ENCODE measurements at regions not wholly inside any gene's neighbourhood (a gene's known extent, or its start where the extent isn't known, plus 50 kb on each side); places are given as distances from the start of the nearest gene placed in this dataset.
"Not testable (repeated sequence)": the region's sequence is repeated elsewhere in the genome, so short reads cannot be mapped to it uniquely, and the experiment has no call there.

- no peaks in the 10 kb centered on the region for H3K27me3 ChIP-seq (ENCODE audit: control insufficient read depth, insufficient read depth, low read length)
- TF ChIP-seq CTCF (IDR thresholded peaks at IDR 0.05; ENCODE audit: insufficient read depth, low read length, poor library complexity, severe bottlenecking): no peak
- H3K4me3 ChIP-seq (ENCODE audit: low read depth, low read length): no peak overlapping the region
- H3K36me3 ChIP-seq (ENCODE audit: control insufficient read depth, insufficient read depth, low read length): no peaks in the 10 kb centered on the region
- no peak for DNase-seq (ENCODE audit: low read depth)
These were observed 142.3 kb downstream of the IGLL1 start for GRCh38 chr22:23437779-23438178.

DNA sequence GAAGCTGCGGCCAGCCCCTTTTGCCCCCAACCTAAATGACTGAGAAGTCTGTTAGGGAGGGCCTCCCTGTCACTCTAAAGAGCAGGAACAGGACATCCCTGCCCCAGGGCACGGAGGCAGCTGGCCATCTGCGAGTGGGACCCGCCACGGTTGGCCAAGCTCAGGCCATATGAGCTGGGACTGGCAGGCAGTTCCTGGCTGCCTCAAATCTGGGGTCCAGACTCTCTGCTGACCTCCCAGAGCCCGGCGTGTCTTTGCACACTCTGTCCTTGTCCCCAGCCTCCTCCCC lies 143.0 kb downstream of the IGLL1 start:
- H3K36me3 ChIP-seq (ENCODE audit: control insufficient read depth, insufficient read depth, low read length); H3K27me3 ChIP-seq (ENCODE audit: control insufficient read depth, insufficient read depth, low read length); H3K4me3 ChIP-seq (ENCODE audit: low read depth, low read length); DNase-seq (ENCODE audit: low read depth): not testable (repeated sequence)

DNA sequence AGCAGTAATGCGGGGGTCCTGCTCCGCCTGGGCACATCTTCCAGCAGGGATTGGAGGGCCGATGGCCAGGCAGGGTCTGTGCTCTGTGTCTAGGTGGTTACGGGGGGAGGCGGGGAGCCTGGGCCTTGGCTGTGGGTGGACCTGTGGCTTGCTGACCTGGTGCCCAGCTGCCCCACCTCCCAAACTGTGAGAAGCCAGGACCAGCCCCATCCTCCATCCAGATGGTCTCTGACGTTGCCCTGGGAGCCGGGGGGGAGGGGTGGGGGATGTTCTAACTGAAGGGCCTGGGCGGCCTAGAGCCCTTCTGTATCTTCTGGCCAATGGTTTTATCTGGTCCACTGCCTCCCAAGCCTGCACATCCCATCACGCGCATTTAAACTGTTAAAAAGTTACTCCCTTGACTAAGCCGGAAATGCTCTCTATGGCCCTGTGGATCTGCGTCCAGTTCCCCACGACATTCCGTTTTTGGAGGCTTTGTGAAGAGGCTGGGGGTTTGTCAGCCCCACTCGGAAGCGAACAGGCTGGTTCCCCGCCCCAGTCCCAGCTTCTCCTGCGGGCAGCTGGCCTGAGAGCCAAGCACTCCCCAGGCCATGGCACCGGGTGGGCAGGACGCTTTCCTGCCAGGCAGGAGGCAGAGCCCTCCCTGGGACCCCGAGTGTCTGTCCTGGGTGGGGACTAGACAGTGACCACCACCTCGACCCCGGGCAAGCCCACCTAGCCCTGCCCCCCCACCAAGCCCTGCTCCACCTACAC lies 143.6 kb downstream of the IGLL1 start:
- H3K4me3 ChIP-seq (ENCODE audit: low read depth, low read length); H3K27me3 ChIP-seq (ENCODE audit: control insufficient read depth, insufficient read depth, low read length); DNase-seq (ENCODE audit: low read depth); H3K36me3 ChIP-seq (ENCODE audit: control insufficient read depth, insufficient read depth, low read length): not testable (repeated sequence)

- H3K27me3 ChIP-seq (ENCODE audit: control insufficient read depth, insufficient read depth, low read length); DNase-seq (ENCODE audit: low read depth); H3K4me3 ChIP-seq (ENCODE audit: low read depth, low read length); H3K36me3 ChIP-seq (ENCODE audit: control insufficient read depth, insufficient read depth, low read length): not testable (repeated sequence)
These were observed 144.9 kb downstream of the IGLL1 start for GRCh38 chr22:23435186-23435585.

DNA sequence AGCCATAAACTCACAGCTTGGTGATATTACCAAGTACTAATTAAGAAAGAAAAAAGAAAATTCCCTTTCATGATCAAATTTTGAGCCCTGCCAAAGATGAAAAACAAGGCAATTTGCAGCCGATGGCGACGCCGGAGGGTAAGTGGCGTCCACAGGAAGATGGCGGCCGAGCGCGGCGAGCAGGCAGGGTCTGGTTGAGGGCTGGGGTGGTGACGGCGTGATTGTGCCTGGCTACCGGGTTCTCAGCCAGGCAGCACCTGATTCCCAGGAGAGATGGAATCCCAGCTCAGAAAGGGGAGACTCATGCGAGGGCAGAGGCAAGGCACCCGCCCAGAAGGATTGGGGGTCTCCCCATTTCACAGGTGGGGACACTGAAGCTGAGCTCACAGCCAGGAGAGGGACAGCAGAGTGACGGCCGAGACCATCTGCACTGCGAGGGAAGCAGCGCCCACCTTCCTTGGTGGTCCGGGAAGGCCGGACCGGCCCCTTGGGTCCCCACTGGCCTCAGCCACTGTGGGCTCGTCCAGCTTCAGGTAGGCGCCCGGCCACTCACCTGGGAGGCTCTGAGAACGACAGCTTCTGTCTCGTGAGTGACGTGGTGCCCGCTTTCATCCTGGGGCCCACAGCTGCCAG lies 145.8 kb downstream of the IGLL1 start:
- not testable (repeated sequence) for H3K36me3 ChIP-seq (ENCODE audit: control insufficient read depth, insufficient read depth, low read length); H3K4me3 ChIP-seq (ENCODE audit: low read depth, low read length); DNase-seq (ENCODE audit: low read depth); H3K27me3 ChIP-seq (ENCODE audit: control insufficient read depth, insufficient read depth, low read length)

GRCh38 chr22:23433127-23434005 lies 146.7 kb downstream of the IGLL1 start:
- peak; percentile 53 for TF ChIP-seq CTCF (IDR thresholded peaks at IDR 0.05; ENCODE audit: insufficient read depth, low read length, poor library complexity, severe bottlenecking)
- not testable (repeated sequence) for H3K27me3 ChIP-seq (ENCODE audit: control insufficient read depth, insufficient read depth, low read length); DNase-seq (ENCODE audit: low read depth); H3K36me3 ChIP-seq (ENCODE audit: control insufficient read depth, insufficient read depth, low read length)
- peak overlapping the region; percentile 17 for H3K4me3 ChIP-seq (ENCODE audit: low read depth, low read length)

DNA sequence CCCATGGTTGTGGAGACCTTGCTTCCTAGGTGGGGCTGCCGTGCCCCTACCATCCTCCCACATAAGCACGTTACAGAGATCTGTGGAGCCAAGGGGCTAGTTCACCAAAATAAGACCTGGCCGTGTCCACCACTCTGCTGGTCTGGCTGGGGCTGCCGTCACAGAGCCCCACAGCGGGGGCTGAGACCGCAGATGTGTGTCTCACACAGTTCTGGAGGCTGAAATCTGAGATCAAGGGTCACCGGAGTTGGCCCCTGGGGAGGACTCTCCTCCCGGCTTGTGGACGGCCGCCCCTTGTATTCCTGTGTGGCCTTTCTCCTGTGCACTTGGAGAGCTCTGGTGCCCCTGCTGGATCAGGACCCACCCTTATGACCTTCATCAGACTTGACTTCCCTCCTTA lies 147.4 kb downstream of the IGLL1 start:
- not testable (repeated sequence) for H3K27me3 ChIP-seq (ENCODE audit: control insufficient read depth, insufficient read depth, low read length); DNase-seq (ENCODE audit: low read depth); H3K4me3 ChIP-seq (ENCODE audit: low read depth, low read length); H3K36me3 ChIP-seq (ENCODE audit: control insufficient read depth, insufficient read depth, low read length)

- Histone ChIP-seq H3K27me3 (ENCODE audit: control insufficient read depth, insufficient read depth, low read length) (no peaks in the 10 kb centered on the region), H3K36me3 (ENCODE audit: control insufficient read depth, insufficient read depth, low read length) (no peaks in the 10 kb centered on the region), H3K4me3 (ENCODE audit: low read depth, low read length) (no peak overlapping the region)
- TF ChIP-seq CTCF (IDR thresholded peaks at IDR 0.05; ENCODE audit: insufficient read depth, low read length, poor library complexity, severe bottlenecking): no peak
- DNase-seq (ENCODE audit: low read depth): no peak
These were observed 148.6 kb downstream of the IGLL1 start for GRCh38 chr22:23431337-23432072.

DNA sequence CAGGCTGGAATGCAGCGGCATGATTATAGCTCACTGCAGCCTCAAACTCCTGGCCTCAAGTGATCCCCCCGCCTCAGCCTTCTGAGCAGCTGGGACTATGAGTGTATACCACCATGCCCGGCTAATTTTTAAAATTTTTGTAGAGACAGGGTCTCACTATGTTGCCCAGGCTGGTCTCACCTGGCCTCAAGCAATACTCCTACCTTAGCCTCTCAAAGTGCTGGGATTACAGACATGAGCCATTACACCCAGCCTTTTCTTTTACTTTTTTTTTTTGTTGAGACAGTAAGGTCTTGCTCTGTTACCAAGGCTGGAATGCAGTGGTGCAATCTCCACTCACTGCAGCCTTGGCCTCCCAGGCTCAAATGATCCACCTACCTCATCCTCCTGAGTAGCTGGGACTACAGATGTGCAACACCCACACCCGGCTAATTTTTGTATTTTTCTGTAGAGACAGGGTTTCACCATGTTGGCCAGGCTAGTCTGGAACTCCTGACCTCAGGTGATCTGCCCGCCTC lies 155.5 kb downstream of the IGLL1 start:
- H3K27me3 ChIP-seq (ENCODE audit: control insufficient read depth, insufficient read depth, low read length); DNase-seq (ENCODE audit: low read depth); H3K36me3 ChIP-seq (ENCODE audit: control insufficient read depth, insufficient read depth, low read length); H3K4me3 ChIP-seq (ENCODE audit: low read depth, low read length): not testable (repeated sequence)

All from kidney epithelial cell (primary cell).